ENCODE measurements at regions not wholly inside any gene's neighbourhood (a gene's known extent, or its start where the extent isn't known, plus 50 kb on each side); places are given as distances from the start of the nearest gene placed in this dataset.

GRCh38 chr1:81158592-81158991 is 642.1 kb upstream of the ADGRL2 start:
- Histone ChIP-seq H3K9me3 (ENCODE audit: control insufficient read depth in 2 of 2, low read length in 2 of 2) (peaks cover 0 to 1% of the 10 kb centered on the region in 2 experiments), H3K27ac (ENCODE audit: insufficient read depth, low read length, poor library complexity, severe bottlenecking) (no peak overlapping the region), H3K36me3 (ENCODE audit: control insufficient read depth, insufficient read depth, low read length) (no peaks in the 10 kb centered on the region), H3K27me3 (ENCODE audit: control insufficient read depth, insufficient read depth, low read length) (no peaks in the 10 kb centered on the region), H3K4me3 (ENCODE audit: low read depth, low read length) (no peak overlapping the region), H3K4me1 (ENCODE audit: control insufficient read depth, insufficient read depth, low read length, poor library complexity, severe bottlenecking) (no peaks in the 10 kb centered on the region)
- no peak overlapping the region for H3K27ac Mint-ChIP-seq
- DNase-seq (no peak), ATAC-seq (ENCODE audit: low read depth in 2 of 2) (no peak)
- peaks cover 0 to 16% (median 8%) of the 10 kb centered on the region in 7 donors for H3K9me3 Mint-ChIP-seq
- no peaks in the 10 kb centered on the region for H3K36me3 Mint-ChIP-seq
- H3K4me1 Mint-ChIP-seq = no peaks in the 10 kb centered on the region
- no peak overlapping the region for H3K4me3 Mint-ChIP-seq
- no peaks in the 10 kb centered on the region for H3K27me3 Mint-ChIP-seq

DNA sequence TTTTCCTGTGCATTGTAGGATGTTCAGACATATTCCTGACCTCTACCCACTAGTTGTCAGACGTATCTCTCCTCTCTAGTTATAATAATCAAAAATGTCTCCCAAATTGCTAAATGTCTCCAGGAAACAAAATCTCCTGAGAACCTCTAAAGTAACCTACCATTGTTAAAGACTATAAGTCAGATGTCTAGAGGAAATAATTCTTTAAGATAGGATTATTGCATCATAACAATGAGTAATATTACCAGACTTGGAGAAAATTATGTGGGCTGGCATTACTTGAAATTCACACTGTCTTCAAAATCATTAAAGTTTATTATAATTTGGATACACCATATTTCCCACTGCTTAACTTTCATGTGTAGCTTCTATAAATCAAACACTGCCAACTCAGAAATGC is 643.0 kb upstream of the ADGRL2 start:
- no peaks in the 10 kb centered on the region for H3K4me1 ChIP-seq (ENCODE audit: control insufficient read depth, insufficient read depth, low read length, poor library complexity, severe bottlenecking)
- H3K9me3 ChIP-seq (ENCODE audit: control insufficient read depth in 2 of 2, low read length in 2 of 2) = peaks cover 0 to 1% of the 10 kb centered on the region in 2 experiments
- DNase-seq (no peak), ATAC-seq (ENCODE audit: low read depth in 2 of 2) (no peak)
- Mint-ChIP-seq H3K27me3 (no peaks in the 10 kb centered on the region), H3K4me1 (no peaks in the 10 kb centered on the region), H3K36me3 (no peaks in the 10 kb centered on the region), H3K27ac (no peak overlapping the region), H3K9me3 (peaks cover 0 to 15% (median 8%) of the 10 kb centered on the region in 7 donors), H3K4me3 (no peak overlapping the region)
- H3K27me3 ChIP-seq (ENCODE audit: control insufficient read depth, insufficient read depth, low read length) = no peaks in the 10 kb centered on the region
- H3K27ac ChIP-seq (ENCODE audit: insufficient read depth, low read length, poor library complexity, severe bottlenecking) = no peak overlapping the region
- no peak overlapping the region for H3K4me3 ChIP-seq (ENCODE audit: low read depth, low read length)
- H3K36me3 ChIP-seq (ENCODE audit: control insufficient read depth, insufficient read depth, low read length) = no peaks in the 10 kb centered on the region

DNA sequence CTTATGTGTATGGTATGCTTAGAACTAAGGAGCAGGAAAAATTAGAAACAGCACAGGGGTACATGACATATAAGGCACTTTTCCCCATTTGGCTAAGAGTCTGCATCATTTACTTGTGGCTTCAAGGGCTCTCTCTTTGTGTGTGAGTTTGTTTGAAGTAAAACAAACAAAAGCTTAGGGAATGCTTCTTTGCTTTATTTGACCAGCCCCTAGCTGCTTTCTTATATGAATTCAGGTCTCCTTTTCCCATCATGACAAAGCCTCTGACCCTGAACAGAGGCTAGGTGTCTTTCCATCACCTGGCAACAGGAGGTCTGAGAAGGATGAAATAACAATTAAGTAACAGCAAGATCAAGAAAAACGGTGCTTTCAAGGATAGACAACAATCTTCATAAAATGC is 643.8 kb upstream of the ADGRL2 start:
- H3K27me3 Mint-ChIP-seq = no peaks in the 10 kb centered on the region
- Histone ChIP-seq H3K4me1 (ENCODE audit: control insufficient read depth, insufficient read depth, low read length, poor library complexity, severe bottlenecking) (no peaks in the 10 kb centered on the region), H3K36me3 (ENCODE audit: control insufficient read depth, insufficient read depth, low read length) (no peaks in the 10 kb centered on the region), H3K27me3 (ENCODE audit: control insufficient read depth, insufficient read depth, low read length) (no peaks in the 10 kb centered on the region), H3K27ac (ENCODE audit: insufficient read depth, low read length, poor library complexity, severe bottlenecking) (no peak overlapping the region), H3K9me3 (ENCODE audit: control insufficient read depth in 2 of 2, low read length in 2 of 2) (peaks cover 0 to 1% of the 10 kb centered on the region in 2 experiments), H3K4me3 (ENCODE audit: low read depth, low read length) (no peak overlapping the region)
- no peaks in the 10 kb centered on the region for H3K4me1 Mint-ChIP-seq
- H3K36me3 Mint-ChIP-seq = no peaks in the 10 kb centered on the region
- no peak overlapping the region for H3K4me3 Mint-ChIP-seq
- no peak overlapping the region for H3K27ac Mint-ChIP-seq
- peaks cover 0 to 12% (median 7%) of the 10 kb centered on the region in 7 donors for H3K9me3 Mint-ChIP-seq
- ATAC-seq (ENCODE audit: low read depth in 2 of 2) = no peak
- DNase-seq = no peak

DNA sequence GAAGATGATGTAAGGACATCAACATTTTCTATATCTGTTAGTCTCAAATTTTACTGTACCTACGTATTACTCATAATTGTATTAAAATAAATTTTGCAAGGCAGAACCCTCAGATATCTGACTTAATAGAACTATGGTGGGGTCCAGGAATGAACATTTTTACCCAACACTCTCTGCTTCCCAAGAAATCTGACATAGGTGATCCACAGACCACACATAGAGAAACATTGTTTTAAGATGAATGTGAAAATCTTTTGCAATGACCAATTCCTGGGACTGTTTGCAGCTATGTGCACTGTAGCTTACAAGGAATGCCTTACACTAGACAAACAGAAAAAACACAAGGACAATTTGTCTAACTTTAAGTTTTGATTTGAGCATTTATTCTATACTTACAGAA is 645.6 kb upstream of the ADGRL2 start:
- peaks cover 0 to 1% of the 10 kb centered on the region in 2 experiments for H3K9me3 ChIP-seq (ENCODE audit: control insufficient read depth in 2 of 2, low read length in 2 of 2)
- Mint-ChIP-seq H3K36me3 (no peaks in the 10 kb centered on the region), H3K27ac (no peak overlapping the region), H3K27me3 (no peaks in the 10 kb centered on the region), H3K4me1 (no peaks in the 10 kb centered on the region), H3K9me3 (peaks cover 0 to 19% (median 7%) of the 10 kb centered on the region in 7 donors), H3K4me3 (no peak overlapping the region)
- no peaks in the 10 kb centered on the region for H3K27me3 ChIP-seq (ENCODE audit: control insufficient read depth, insufficient read depth, low read length)
- H3K27ac ChIP-seq (ENCODE audit: insufficient read depth, low read length, poor library complexity, severe bottlenecking) = no peak overlapping the region
- H3K4me1 ChIP-seq (ENCODE audit: control insufficient read depth, insufficient read depth, low read length, poor library complexity, severe bottlenecking) = no peaks in the 10 kb centered on the region
- ATAC-seq (ENCODE audit: low read depth in 2 of 2) (no peak), DNase-seq (no peak)
- H3K36me3 ChIP-seq (ENCODE audit: control insufficient read depth, insufficient read depth, low read length) = no peaks in the 10 kb centered on the region
- H3K4me3 ChIP-seq (ENCODE audit: low read depth, low read length) = no peak overlapping the region

DNA sequence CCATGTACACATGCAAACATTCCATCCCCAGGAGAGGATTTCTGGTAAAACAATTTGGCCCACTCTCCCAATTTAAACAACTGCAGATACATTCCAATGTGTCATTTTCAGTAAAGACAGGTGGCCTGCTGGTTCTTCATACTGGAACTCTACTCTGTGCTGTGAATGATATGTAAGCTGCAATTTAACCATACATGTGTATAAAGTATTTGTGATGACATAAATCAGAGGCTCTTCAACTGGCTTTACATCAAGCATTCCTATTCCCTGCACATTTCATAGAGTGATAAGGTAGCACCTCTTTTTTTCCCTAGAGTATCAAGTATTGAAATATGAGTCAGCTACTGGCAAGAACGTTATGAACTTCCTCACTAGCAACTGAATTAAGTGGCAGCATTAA is 649.5 kb upstream of the ADGRL2 start:
- Mint-ChIP-seq H3K36me3 (no peaks in the 10 kb centered on the region), H3K9me3 (peaks cover 0 to 19% (median 6%) of the 10 kb centered on the region in 7 donors), H3K27ac (no peak overlapping the region), H3K27me3 (no peaks in the 10 kb centered on the region), H3K4me1 (no peaks in the 10 kb centered on the region), H3K4me3 (no peak overlapping the region)
- ATAC-seq (ENCODE audit: low read depth in 2 of 2) = no peak
- Histone ChIP-seq H3K27me3 (ENCODE audit: control insufficient read depth, insufficient read depth, low read length) (no peaks in the 10 kb centered on the region), H3K36me3 (ENCODE audit: control insufficient read depth, insufficient read depth, low read length) (no peaks in the 10 kb centered on the region), H3K4me1 (ENCODE audit: control insufficient read depth, insufficient read depth, low read length, poor library complexity, severe bottlenecking) (no peaks in the 10 kb centered on the region), H3K9me3 (ENCODE audit: control insufficient read depth in 2 of 2, low read length in 2 of 2) (no peaks in the 10 kb centered on the region), H3K27ac (ENCODE audit: insufficient read depth, low read length, poor library complexity, severe bottlenecking) (no peak overlapping the region), H3K4me3 (ENCODE audit: low read depth, low read length) (no peak overlapping the region)
- DNase-seq = no peak

- peaks cover 0 to 19% (median 8%) of the 10 kb centered on the region in 7 donors for H3K9me3 Mint-ChIP-seq
- DNase-seq = no peak
- no peaks in the 10 kb centered on the region for H3K27me3 Mint-ChIP-seq
- H3K36me3 ChIP-seq (ENCODE audit: control insufficient read depth, insufficient read depth, low read length) = no peaks in the 10 kb centered on the region
- no peaks in the 10 kb centered on the region for H3K36me3 Mint-ChIP-seq
- H3K4me1 Mint-ChIP-seq = no peaks in the 10 kb centered on the region
- no peak overlapping the region for H3K27ac Mint-ChIP-seq
- no peak for ATAC-seq (ENCODE audit: low read depth in 2 of 2)
- H3K4me3 ChIP-seq (ENCODE audit: low read depth, low read length) = no peak overlapping the region
- H3K27ac ChIP-seq (ENCODE audit: insufficient read depth, low read length, poor library complexity, severe bottlenecking) = no peak overlapping the region
- no peaks in the 10 kb centered on the region for H3K4me1 ChIP-seq (ENCODE audit: control insufficient read depth, insufficient read depth, low read length, poor library complexity, severe bottlenecking)
- H3K4me3 Mint-ChIP-seq = no peak overlapping the region
- no peaks in the 10 kb centered on the region for H3K9me3 ChIP-seq (ENCODE audit: control insufficient read depth in 2 of 2, low read length in 2 of 2)
- H3K27me3 ChIP-seq (ENCODE audit: control insufficient read depth, insufficient read depth, low read length) = no peaks in the 10 kb centered on the region
These were observed 650.9 kb upstream of the ADGRL2 start for GRCh38 chr1:81149649-81150325.

GRCh38 chr1:81144240-81144825 is 656.4 kb upstream of the ADGRL2 start:
- Histone ChIP-seq H3K27ac (ENCODE audit: insufficient read depth, low read length, poor library complexity, severe bottlenecking) (no peak overlapping the region), H3K9me3 (ENCODE audit: control insufficient read depth in 2 of 2, low read length in 2 of 2) (no peaks in the 10 kb centered on the region), H3K4me3 (ENCODE audit: low read depth, low read length) (no peak overlapping the region), H3K36me3 (ENCODE audit: control insufficient read depth, insufficient read depth, low read length) (no peaks in the 10 kb centered on the region), H3K4me1 (ENCODE audit: control insufficient read depth, insufficient read depth, low read length, poor library complexity, severe bottlenecking) (no peaks in the 10 kb centered on the region), H3K27me3 (ENCODE audit: control insufficient read depth, insufficient read depth, low read length) (no peaks in the 10 kb centered on the region)
- no peak overlapping the region for H3K27ac Mint-ChIP-seq
- DNase-seq (no peak), ATAC-seq (ENCODE audit: low read depth in 2 of 2) (no peak)
- H3K9me3 Mint-ChIP-seq = peaks cover 2 to 26% (median 6%) of the 10 kb centered on the region in 7 donors
- no peaks in the 10 kb centered on the region for H3K4me1 Mint-ChIP-seq
- no peaks in the 10 kb centered on the region for H3K27me3 Mint-ChIP-seq
- no peaks in the 10 kb centered on the region for H3K36me3 Mint-ChIP-seq
- H3K4me3 Mint-ChIP-seq = no peak overlapping the region
